Common myeloid progenitor, CD34-positive (primary cell): ENCODE measurements at regions not wholly inside any gene's neighbourhood (a gene's known extent, or its start where the extent isn't known, plus 50 kb on each side); places are given as distances from the start of the nearest gene placed in this dataset.

Source experiments
- CTCF ChIA-PET: fragments of 350-600 bp; sonication (Branson Sonifier 250); formaldehyde crosslinking; loops from one replicate; lab custom pipeline; 2021; ENCODE audit warnings: antibody characterized with exemption; lab: Charles Lee
- POLR2A ChIA-PET: fragments of 350-600 bp; sonication (Branson Sonifier 250); formaldehyde crosslinking; loops from one replicate; lab custom pipeline; 2021; ENCODE audit warnings: antibody characterized with exemption; lab: Charles Lee
- DNase-seq, 3 donors: peaks; one replicate each; pipeline versions ENCODE4 v3.0.0 to v3.0.0-alpha.2; 2013
- H3K27ac ChIP-seq, 2 experiments: 1 replicate in 1 of 2; 2 replicates in 1 of 2; pipeline ENCODE4 v1.7.0; 2013; ENCODE audit warnings: inconsistent platforms in 2 of 2, low read length in 2 of 2, mild to moderate bottlenecking in 2 of 2, low read depth in 1 of 2, moderate library complexity in 1 of 2; ENCODE audit not compliant: severe bottlenecking in 2 of 2, insufficient read depth in 1 of 2, poor library complexity in 1 of 2
- H3K27me3 ChIP-seq, 5 experiments: replicated peaks in 2 of 5; 1 replicate in 3 of 5; 2 replicates in 2 of 5; pipeline versions ENCODE4 v1.6.1 to v1.7.0; 2013; ENCODE audit warnings: low read length in 4 of 5, mild to moderate bottlenecking in 2 of 5, moderate library complexity in 2 of 5, inconsistent platforms in 1 of 5; ENCODE audit not compliant: insufficient read depth in 5 of 5, control insufficient read depth in 4 of 5
- H3K36me3 ChIP-seq, 4 experiments: 1 replicate in 2 of 4; 2 replicates in 2 of 4; pipeline versions ENCODE4 v1.6.1 to v1.7.0; 2013; ENCODE audit warnings: low read length in 3 of 4, control low read depth in 1 of 4, mild to moderate bottlenecking in 1 of 4; ENCODE audit not compliant: control insufficient read depth in 4 of 4, insufficient read depth in 4 of 4
- H3K4me1 ChIP-seq, 4 experiments: 1 replicate in 3 of 4; 2 replicates in 1 of 4; pipeline versions ENCODE4 v1.6.1 to v1.7.1; 2013; ENCODE audit warnings: low read length in 3 of 4, mild to moderate bottlenecking in 3 of 4, control low read depth in 1 of 4, inconsistent platforms in 1 of 4, moderate library complexity in 1 of 4; ENCODE audit not compliant: control insufficient read depth in 4 of 4, insufficient read depth in 4 of 4; ENCODE audit errors: control extremely low read depth in 1 of 4
- H3K4me3 ChIP-seq, 7 experiments: 1 replicate in 4 of 7; 2 replicates in 3 of 7; pipeline versions ENCODE4 v1.5.1 to v1.7.0; 2013; ENCODE audit warnings: mild to moderate bottlenecking in 7 of 7, low read length in 6 of 7, moderate library complexity in 6 of 7, inconsistent platforms in 2 of 7, low read depth in 2 of 7, control low read depth in 1 of 7; ENCODE audit not compliant: insufficient read depth in 4 of 7, control insufficient read depth in 1 of 7; ENCODE audit errors: extremely low read depth in 1 of 7
- H3K9me3 ChIP-seq, 5 experiments: 1 replicate in 4 of 5; 2 replicates in 1 of 5; pipeline versions ENCODE4 v1.6.1 to v1.7.1; 2013; ENCODE audit warnings: low read length in 4 of 5, mild to moderate bottlenecking in 2 of 5, inconsistent platforms in 1 of 5, low read depth in 1 of 5, moderate library complexity in 1 of 5; ENCODE audit not compliant: control insufficient read depth in 4 of 5, insufficient read depth in 2 of 5; ENCODE audit errors: control extremely low read depth in 1 of 5
- WGBS: methylation state at CpG from one replicate; pipeline ENCODE4 v1.1.5; 2013; ENCODE audit not compliant: insufficient coverage; 5-methylcytosine and 5-hydroxymethylcytosine counted together

GRCh38 chr2:59590798-59591197 is 962.7 kb downstream of the BCL11A start:
- CTCF ChIA-PET, result no interaction called here
- H3K9me3 ChIP-seq, result no peaks in the 10 kb centered on the region
- no peaks in the 10 kb centered on the region for H3K36me3 ChIP-seq
- no peak overlapping the region for H3K4me3 ChIP-seq
- no peaks in the 10 kb centered on the region for H3K27me3 ChIP-seq
- no peak overlapping the region for H3K27ac ChIP-seq
- H3K4me1 ChIP-seq, result peaks cover 0 to 18% (median 7%) of the 10 kb centered on the region in 4 experiments
- POLR2A ChIA-PET, result interaction anchor here (0.6 kb wide), 1 partner anchor 111 kb away, joined by 3 read pairs; no protein-coding TSS in a partner anchor
- DNase-seq, result no peak

- no peak overlapping the region for H3K4me3 ChIP-seq
- DNase-seq, result no peak
- ChIA-PET POLR2A (interaction anchor here (0.6 kb wide), 1 partner anchor 638 kb away, joined by 3 read pairs; no protein-coding TSS in a partner anchor), CTCF (no interaction called here)
- 100% methylated on average over 3 of the region's 4 CpGs for WGBS
- H3K27ac ChIP-seq, result no peak overlapping the region
- peaks cover 0 to 16% (median 4%) of the 10 kb centered on the region in 4 experiments for H3K4me1 ChIP-seq
- H3K9me3 ChIP-seq, result no peaks in the 10 kb centered on the region
- no peaks in the 10 kb centered on the region for H3K27me3 ChIP-seq
- H3K36me3 ChIP-seq, result no peaks in the 10 kb centered on the region
Observed at GRCh38 chr2:59589881-59590280, 963.6 kb downstream of the BCL11A start.

GRCh38 chr2:59588286-59588685 is 965.2 kb downstream of the BCL11A start:
- DNase-seq, result no peak
- Histone ChIP-seq H3K4me3 (no peak overlapping the region), H3K36me3 (no peaks in the 10 kb centered on the region), H3K27me3 (no peaks in the 10 kb centered on the region), H3K4me1 (peaks cover 0 to 4% (median 0%) of the 10 kb centered on the region in 4 experiments), H3K27ac (no peak overlapping the region), H3K9me3 (no peaks in the 10 kb centered on the region)
- 100% methylated on average over 1 of the region's 5 CpGs for WGBS
- POLR2A ChIA-PET, result no interaction called here
- CTCF ChIA-PET, result no interaction called here

GRCh38 chr2:59586176-59586575 is 967.3 kb downstream of the BCL11A start:
- no peak overlapping the region for H3K4me3 ChIP-seq
- no peak for DNase-seq
- CTCF ChIA-PET, result no interaction called here
- H3K4me1 ChIP-seq, result no peaks in the 10 kb centered on the region
- H3K9me3 ChIP-seq, result no peaks in the 10 kb centered on the region
- no peak overlapping the region for H3K27ac ChIP-seq
- H3K36me3 ChIP-seq, result no peaks in the 10 kb centered on the region
- POLR2A ChIA-PET, result no interaction called here
- H3K27me3 ChIP-seq, result no peaks in the 10 kb centered on the region
- no CpG with 5 or more reads among the region's 1 CpG for WGBS

- Histone ChIP-seq H3K4me1 (no peaks in the 10 kb centered on the region), H3K9me3 (no peaks in the 10 kb centered on the region), H3K27me3 (no peaks in the 10 kb centered on the region), H3K27ac (no peak overlapping the region), H3K36me3 (no peaks in the 10 kb centered on the region), H3K4me3 (no peak overlapping the region)
- 96% methylated on average over 5 of the region's 6 CpGs for WGBS
- DNase-seq, result no peak
- POLR2A ChIA-PET, result no interaction called here
- CTCF ChIA-PET, result interaction anchor here (0.9 to 1.3 kb wide), 4 partner anchors 12 to 996 kb away, joined by 3 to 4 read pairs (median 4); no protein-coding TSS in a partner anchor
Observed at GRCh38 chr2:59585655-59586054, 967.8 kb downstream of the BCL11A start.

GRCh38 chr2:59584958-59585357 is 968.5 kb downstream of the BCL11A start:
- peak; percentile 30 to 59 (median 56) for DNase-seq
- CTCF ChIA-PET, result interaction anchor here (0.6 to 1.3 kb wide), 6 partner anchors 11 to 997 kb away, joined by 3 to 4 read pairs (median 3); no protein-coding TSS in a partner anchor

GRCh38 chr2:59583173-59583765 is 970.2 kb downstream of the BCL11A start:
- H3K36me3 ChIP-seq, result no peaks in the 10 kb centered on the region
- peaks cover 0 to 3% (median 0%) of the 10 kb centered on the region in 4 experiments for H3K4me1 ChIP-seq
- no peaks in the 10 kb centered on the region for H3K9me3 ChIP-seq
- 90% methylated on average over 2 of the region's 3 CpGs for WGBS
- no peak for DNase-seq
- H3K27ac ChIP-seq, result no peak overlapping the region
- no peaks in the 10 kb centered on the region for H3K27me3 ChIP-seq
- POLR2A ChIA-PET, result no interaction called here
- CTCF ChIA-PET, result interaction anchor here (0.7 kb wide), 1 partner anchor 240 kb away, joined by 3 read pairs; no protein-coding TSS in a partner anchor
- H3K4me3 ChIP-seq, result no peak overlapping the region

More at GRCh38 chr2:59584958-59585357, 968.5 kb downstream of the BCL11A start:
- Histone ChIP-seq H3K9me3 (no peaks in the 10 kb centered on the region), H3K27ac (no peak overlapping the region), H3K4me1 (no peaks in the 10 kb centered on the region), H3K4me3 (no peak overlapping the region), H3K36me3 (no peaks in the 10 kb centered on the region), H3K27me3 (no peaks in the 10 kb centered on the region)
- POLR2A ChIA-PET, result no interaction called here
- WGBS, result no CpG with 5 or more reads among the region's 1 CpG
